Panc1 (cell line): ENCODE measurements at regions not wholly inside any gene's neighbourhood (a gene's known extent, or its start where the extent isn't known, plus 50 kb on each side); places are given as distances from the start of the nearest gene placed in this dataset.

ENCODE experiments used
- ATAC-seq: fragments of 200-7000 bp; cut with Tn5 transposase; 2 replicates; pipeline ENCODE4 v1.9.1; 2020; ENCODE audit warnings: mild to moderate bottlenecking, moderate library complexity
- BruUV-seq: library from RNA; stranded (reverse); fragments of 400-500 nt; replicated peaks from 2 replicates; lab custom pipeline; 2021; lab: Mats Ljungman, UMichigan
- CTCF ChIA-PET: fragments of 300-600 bp; sonication (Branson Sonifier 250); formaldehyde crosslinking; loops from one replicate; lab custom pipeline; 2022; ENCODE audit warnings: antibody characterized with exemption; lab: Charles Lee
- POLR2A ChIA-PET: fragments of 300-600 bp; sonication (Branson Sonifier 250); formaldehyde crosslinking; loops from one replicate; lab custom pipeline; 2022; ENCODE audit warnings: antibody characterized with exemption; lab: Charles Lee
- DNase-seq: peaks from one replicate; pipeline ENCODE4 v3.0.0-alpha.2; 2010; ENCODE audit warnings: low read depth, low spot score
- H3K27ac ChIP-seq: 2 replicates; pipeline ENCODE4 v1.5.1; 2011; ENCODE audit warnings: mild to moderate bottlenecking, low read length, inconsistent platforms
- H3K27me3 ChIP-seq: fragments of 200-500 bp; sonication (Bioruptor generic); 2 replicates; pipeline ENCODE4 v1.6.0; 2014; ENCODE audit warnings: low read length, inconsistent platforms; ENCODE audit not compliant: control insufficient read depth, insufficient read depth
- H3K36me3 ChIP-seq: fragments of 200-500 bp; sonication (Bioruptor generic); 2 replicates; pipeline ENCODE4 v1.5.1; 2014; ENCODE audit warnings: inconsistent platforms, mild to moderate bottlenecking, low read length, moderate library complexity; ENCODE audit not compliant: control insufficient read depth, insufficient read depth
- H3K4me1 ChIP-seq: 2 replicates; pipeline ENCODE4 v1.5.1; 2011; ENCODE audit warnings: inconsistent platforms, mild to moderate bottlenecking, low read length, moderate library complexity; ENCODE audit not compliant: control insufficient read depth, insufficient read depth
- H3K4me3 ChIP-seq, 2 experiments: 2 replicates each; pipeline ENCODE4 v1.5.1; 2011 to 2012; ENCODE audit warnings: low read depth in 2 of 2, low read length in 2 of 2, mild to moderate bottlenecking in 2 of 2, inconsistent platforms in 1 of 2, moderate library complexity in 1 of 2
- H3K9me3 ChIP-seq: fragments of 200-500 bp; sonication (Bioruptor generic); 2 replicates; pipeline ENCODE4 v1.5.1; 2014; ENCODE audit warnings: low read depth, mild to moderate bottlenecking, inconsistent platforms, low read length, moderate library complexity; ENCODE audit not compliant: control insufficient read depth, insufficient read depth
- CTCF ChIP-seq: fragments of 450-650 bp; IDR thresholded peaks from 2 replicates; pipeline ENCODE4 v1.5.1; 2017; ENCODE audit warnings: mild to moderate bottlenecking
- POLR2AphosphoS5 ChIP-seq: IDR thresholded peaks from 2 replicates; pipeline ENCODE4 v1.6.1; 2012; ENCODE audit warnings: mild to moderate bottlenecking, low read depth, low read length, moderate library complexity
- REST ChIP-seq, 2 experiments: IDR thresholded peaks; 2 replicates each; pipeline ENCODE4 v1.6.1; 2011 to 2012; ENCODE audit warnings: low read depth in 2 of 2, control low read depth in 1 of 2, low read length in 1 of 2, mild to moderate bottlenecking in 1 of 2, moderate library complexity in 1 of 2; ENCODE audit not compliant: insufficient read depth in 1 of 2
- SIN3A ChIP-seq: IDR thresholded peaks from 2 replicates; pipeline ENCODE4 v1.6.1; 2012; ENCODE audit warnings: low read depth, mild to moderate bottlenecking, low read length, moderate library complexity, borderline replicate concordance; ENCODE audit not compliant: insufficient read depth
- TCF7L2 ChIP-seq: IDR thresholded peaks from 2 replicates; pipeline ENCODE4 v1.6.1; 2011; ENCODE audit warnings: mild to moderate bottlenecking, low read depth, low read length, inconsistent platforms
- in situ Hi-C: cut with HindIII; loops from 2 replicates; pipeline ENCODE4 v1.10.0; 2016; ENCODE audit warnings: low sequenced_read_pairs, low pct_unique_long_range_greater_than_20kb
- intact Hi-C: fragments of 100-400 bp; cut with micrococcal nuclease; formaldehyde crosslinking; loops from one replicate; pipeline ENCODE4 v1.10.0; 2022; ENCODE audit not compliant: unreplicated experiment

DNA sequence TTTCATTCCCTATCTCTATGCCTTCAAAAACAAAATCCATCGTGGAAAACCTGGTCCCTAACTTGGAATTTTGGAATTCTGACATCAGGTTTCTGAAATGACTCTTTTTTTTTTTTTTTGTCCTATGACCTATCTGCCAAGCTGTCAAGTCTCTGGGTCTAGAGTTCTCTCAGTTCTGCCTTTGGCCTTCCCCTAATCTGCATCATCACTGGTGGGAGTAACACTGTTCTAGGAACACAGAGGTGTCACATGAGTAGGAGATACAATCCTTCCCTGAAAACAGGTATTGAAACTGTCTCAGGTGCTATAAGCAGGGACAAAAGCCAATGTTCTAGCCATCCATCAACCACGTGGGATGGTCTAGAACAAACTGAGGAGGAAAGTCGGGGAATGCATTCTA, 142.0 kb upstream of the ATP1B1 start:
- no peak for TF ChIP-seq SIN3A
- TF ChIP-seq CTCF, result no peak
- no peak for TF ChIP-seq POLR2AphosphoS5
- TF ChIP-seq REST (IDR thresholded peaks at IDR 0.05; ENCODE audit: insufficient read depth in 1 of 2, low read depth in 2 of 2, low read length in 1 of 2), result no peak
- Histone ChIP-seq H3K27me3 (no peaks in the 10 kb centered on the region), H3K4me1 (no peaks in the 10 kb centered on the region), H3K4me3 (no peak overlapping the region), H3K9me3 (no peaks in the 10 kb centered on the region), H3K27ac (no peak overlapping the region), H3K36me3 (no peaks in the 10 kb centered on the region)
- ChIA-PET POLR2A (no interaction called here), CTCF (no interaction called here)
- ATAC-seq (no peak), DNase-seq (no peak)
- in situ Hi-C loops (no loop called here), intact Hi-C loops (no loop called here)
- no TSS peak for BruUV-seq

DNA sequence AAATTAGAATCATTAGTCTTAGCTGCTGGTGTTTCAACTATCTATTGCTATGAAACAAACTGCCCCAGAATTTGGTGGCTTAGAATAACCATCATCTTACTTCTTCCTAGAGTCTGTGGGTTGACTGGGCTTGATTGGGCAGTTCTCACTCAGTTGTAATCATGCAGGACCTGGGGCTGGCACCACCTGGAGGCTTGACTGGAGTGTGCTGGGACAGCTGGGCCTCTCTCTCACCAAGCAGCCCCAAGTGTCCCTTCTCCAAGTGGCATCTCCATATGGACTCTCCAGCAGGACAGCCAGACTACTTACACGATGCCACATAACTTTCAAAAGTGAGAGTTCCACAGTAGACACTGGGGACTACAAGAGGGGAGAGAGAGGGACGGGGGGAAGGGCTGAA, 140.3 kb upstream of the ATP1B1 start:
- ChIA-PET CTCF (no interaction called here), POLR2A (no interaction called here)
- H3K27me3 ChIP-seq, result no peaks in the 10 kb centered on the region
- ATAC-seq, result no peak
- TF ChIP-seq CTCF (no peak), REST (IDR thresholded peaks at IDR 0.05; ENCODE audit: insufficient read depth in 1 of 2, low read depth in 2 of 2, low read length in 1 of 2) (no peak), TCF7L2 (no peak), SIN3A (no peak), POLR2AphosphoS5 (no peak)
- BruUV-seq, result no TSS peak
- H3K4me3 ChIP-seq, result no peak overlapping the region
- no peaks in the 10 kb centered on the region for H3K36me3 ChIP-seq
- in situ Hi-C loops (no loop called here), intact Hi-C loops (no loop called here)
- no peak for DNase-seq
- no peaks in the 10 kb centered on the region for H3K9me3 ChIP-seq
- H3K4me1 ChIP-seq, result no peaks in the 10 kb centered on the region
- H3K27ac ChIP-seq, result no peak overlapping the region
